Caco-2 (cell line): ENCODE measurements at regions not wholly inside any gene's neighbourhood (a gene's known extent, or its start where the extent isn't known, plus 50 kb on each side); places are given as distances from the start of the nearest gene placed in this dataset.

Experiments
- BruUV-seq: library from RNA; stranded (reverse); fragments of 400-500 nt; replicated peaks from 2 replicates; lab custom pipeline; 2021; lab: Mats Ljungman, UMichigan
- CTCF ChIA-PET: fragments of 300-600 bp; sonication (Branson Sonifier 250); formaldehyde crosslinking; loops from one replicate; lab custom pipeline; 2022; ENCODE audit warnings: antibody characterized with exemption; lab: Charles Lee
- POLR2A ChIA-PET: fragments of 300-600 bp; sonication (Branson Sonifier 250); formaldehyde crosslinking; loops from one replicate; lab custom pipeline; 2022; ENCODE audit warnings: antibody characterized with exemption; lab: Charles Lee
- DNase-seq, 2 experiments: peaks; one replicate each; pipeline versions ENCODE4 v3.0.0 to v3.0.0-alpha.2; 2020 to 2022
- H3K27me3 ChIP-seq: replicated peaks from 2 replicates; pipeline ENCODE4 v1.6.0; 2011; ENCODE audit warnings: low read length; ENCODE audit not compliant: control insufficient read depth, insufficient read depth
- H3K36me3 ChIP-seq: 2 replicates; pipeline ENCODE4 v1.5.1; 2011; ENCODE audit warnings: low read length; ENCODE audit not compliant: control insufficient read depth, insufficient read depth
- H3K4me1 ChIP-seq: fragments of 250-450 bp; sonication (Bioruptor Pico); 2 replicates; pipeline ENCODE4 v1.5.1; 2020; ENCODE audit warnings: mild to moderate bottlenecking
- H3K4me3 ChIP-seq: 2 replicates; pipeline ENCODE4 v1.5.1; 2011; ENCODE audit warnings: low read depth, mild to moderate bottlenecking, control low read depth, low read length
- H3K9me3 ChIP-seq: fragments of 250-450 bp; sonication (Bioruptor Pico); 2 replicates; pipeline ENCODE4 v1.5.1; 2020; ENCODE audit warnings: mild to moderate bottlenecking, moderate library complexity
- H3K27ac Mint-ChIP-seq: one replicate; pipeline ENCODE4 v1.8.0; 2022; ENCODE audit warnings: mixed read lengths; ENCODE audit not compliant: unreplicated experiment
- H3K27me3 Mint-ChIP-seq: one replicate; pipeline ENCODE4 v1.8.0; 2022; ENCODE audit warnings: mixed read lengths; ENCODE audit not compliant: insufficient read depth, unreplicated experiment
- H3K36me3 Mint-ChIP-seq: one replicate; pipeline ENCODE4 v1.8.0; 2022; ENCODE audit warnings: mild to moderate bottlenecking, mixed read lengths; ENCODE audit not compliant: insufficient read depth, unreplicated experiment
- H3K4me1 Mint-ChIP-seq: one replicate; pipeline ENCODE4 v1.8.0; 2022; ENCODE audit warnings: low read depth, mixed read lengths; ENCODE audit not compliant: unreplicated experiment
- H3K4me3 Mint-ChIP-seq: one replicate; pipeline ENCODE4 v1.8.0; 2022; ENCODE audit warnings: mild to moderate bottlenecking, moderate library complexity, mixed read lengths; ENCODE audit not compliant: unreplicated experiment
- H3K9me3 Mint-ChIP-seq: one replicate; pipeline ENCODE4 v1.8.0; 2022; ENCODE audit warnings: mixed read lengths; ENCODE audit not compliant: unreplicated experiment
- CTCF ChIP-seq, 2 experiments: fragments of 200-600 bp in 1 of 2; IDR thresholded peaks; 1 replicate in 1 of 2; 2 replicates in 1 of 2; pipeline versions ENCODE4 v1.5.1 to v1.8.0; 2011 to 2022; ENCODE audit warnings: antibody characterized with exemption in 1 of 2, control low read depth in 1 of 2, inconsistent platforms in 1 of 2, low read depth in 1 of 2, low read length in 1 of 2, mild to moderate bottlenecking in 1 of 2, moderate library complexity in 1 of 2; ENCODE audit not compliant: insufficient read depth in 1 of 2, severe bottlenecking in 1 of 2, unreplicated experiment in 1 of 2
- intact Hi-C: fragments of 100-400 bp; cut with micrococcal nuclease; formaldehyde crosslinking; loops from one replicate; pipeline ENCODE4 v1.10.0; 2022; ENCODE audit not compliant: unreplicated experiment

GRCh38 chr6:87756858-87757257, 54.8 kb upstream of the AKIRIN2 start:
- no peak overlapping the region for H3K27ac Mint-ChIP-seq
- CTCF ChIA-PET: no interaction called here

GRCh38 chr6:87755708-87756671, 54.0 kb upstream of the AKIRIN2 start:
- H3K4me1 ChIP-seq: no peaks in the 10 kb centered on the region
- H3K36me3 Mint-ChIP-seq: no peaks in the 10 kb centered on the region
- POLR2A ChIA-PET: no interaction called here
- H3K27me3 Mint-ChIP-seq: no peaks in the 10 kb centered on the region
- H3K9me3 ChIP-seq: no peaks in the 10 kb centered on the region
- no peaks in the 10 kb centered on the region for H3K9me3 Mint-ChIP-seq
- DNase-seq: no peak
- H3K36me3 ChIP-seq: no peaks in the 10 kb centered on the region
- BruUV-seq: no TSS peak
- intact Hi-C loops: no loop called here
- H3K4me3 Mint-ChIP-seq: no peak overlapping the region
- no peak for TF ChIP-seq CTCF (IDR thresholded peaks at IDR 0.05; ENCODE audit: insufficient read depth in 1 of 2, low read depth in 1 of 2, low read length in 1 of 2, severe bottlenecking in 1 of 2, unreplicated experiment in 1 of 2)
- no peaks in the 10 kb centered on the region for H3K27me3 ChIP-seq
- CTCF ChIA-PET: no interaction called here
- no peak overlapping the region for H3K27ac Mint-ChIP-seq
- H3K4me1 Mint-ChIP-seq: peaks cover 8% of the 10 kb centered on the region
- H3K4me3 ChIP-seq: no peak overlapping the region

More at GRCh38 chr6:87756858-87757257, 54.8 kb upstream of the AKIRIN2 start:
- no TSS peak for BruUV-seq
- POLR2A ChIA-PET: no interaction called here
- Histone ChIP-seq H3K36me3 (no peaks in the 10 kb centered on the region), H3K4me1 (no peaks in the 10 kb centered on the region), H3K4me3 (no peak overlapping the region), H3K9me3 (no peaks in the 10 kb centered on the region), H3K27me3 (no peaks in the 10 kb centered on the region)
- Mint-ChIP-seq H3K27me3 (no peaks in the 10 kb centered on the region), H3K36me3 (no peaks in the 10 kb centered on the region), H3K9me3 (no peaks in the 10 kb centered on the region), H3K4me1 (peaks cover 8% of the 10 kb centered on the region), H3K4me3 (no peak overlapping the region)
- TF ChIP-seq CTCF (IDR thresholded peaks at IDR 0.05; ENCODE audit: insufficient read depth in 1 of 2, low read depth in 1 of 2, low read length in 1 of 2, severe bottlenecking in 1 of 2, unreplicated experiment in 1 of 2): no peak
- intact Hi-C loops: no loop called here
- no peak for DNase-seq

GRCh38 chr6:87754828-87755227, 52.8 kb upstream of the AKIRIN2 start:
- no peaks in the 10 kb centered on the region for H3K36me3 ChIP-seq
- Mint-ChIP-seq H3K4me3 (no peak overlapping the region), H3K4me1 (peaks cover 8% of the 10 kb centered on the region), H3K9me3 (no peaks in the 10 kb centered on the region), H3K27ac (no peak overlapping the region), H3K27me3 (no peaks in the 10 kb centered on the region), H3K36me3 (no peaks in the 10 kb centered on the region)
- H3K4me1 ChIP-seq: no peaks in the 10 kb centered on the region
- no peaks in the 10 kb centered on the region for H3K9me3 ChIP-seq
- no peak for DNase-seq
- CTCF ChIA-PET: no interaction called here
- H3K27me3 ChIP-seq: no peaks in the 10 kb centered on the region
- no peak overlapping the region for H3K4me3 ChIP-seq
- POLR2A ChIA-PET: no interaction called here
- intact Hi-C loops: no loop called here
- no peak for TF ChIP-seq CTCF (IDR thresholded peaks at IDR 0.05; ENCODE audit: insufficient read depth in 1 of 2, low read depth in 1 of 2, low read length in 1 of 2, severe bottlenecking in 1 of 2, unreplicated experiment in 1 of 2)
- no TSS peak for BruUV-seq
